Liver (tissue), 3 donors: ENCODE measurements at regions not wholly inside any gene's neighbourhood (a gene's known extent, or its start where the extent isn't known, plus 50 kb on each side); places are given as distances from the start of the nearest gene placed in this dataset.

Source experiments
- ATF3 ChIP-seq: IDR thresholded peaks from 2 replicates; pipeline ENCODE4 v1.6.1; 2016; ENCODE audit warnings: antibody characterized with exemption
- CTCF ChIP-seq: fragments of 150-350 bp; IDR thresholded peaks from 2 replicates; pipeline ENCODE4 v1.5.1; 2017; ENCODE audit warnings: improper control_type of control experiment, low read depth, low read length; ENCODE audit not compliant: missing input control
- FOXA1 ChIP-seq: IDR thresholded peaks from 2 replicates; pipeline ENCODE4 v1.6.1; 2016; ENCODE audit warnings: antibody characterized with exemption
- GABPA ChIP-seq, 2 donors: IDR thresholded peaks in 1 of 2; conservative IDR thresholded peaks in 1 of 2; 2 replicates each; pipeline ENCODE4 v1.6.1; 2016; ENCODE audit warnings: antibody characterized with exemption in 2 of 2, mild to moderate bottlenecking in 1 of 2, moderate library complexity in 1 of 2
- HNF4G ChIP-seq: IDR thresholded peaks from 2 replicates; pipeline ENCODE4 v1.6.1; 2016; ENCODE audit warnings: antibody characterized with exemption
- JUND ChIP-seq, 2 donors: IDR thresholded peaks; 2 replicates each; pipeline ENCODE4 v1.6.1; 2016; ENCODE audit warnings: antibody characterized with exemption in 2 of 2
- NR2F2 ChIP-seq: IDR thresholded peaks from 2 replicates; pipeline ENCODE4 v1.6.1; 2016; ENCODE audit warnings: antibody characterized with exemption
- RAD21 ChIP-seq, 2 donors: IDR thresholded peaks; 2 replicates each; pipeline ENCODE4 v1.6.1; 2016; ENCODE audit warnings: antibody characterized with exemption in 2 of 2, mild to moderate bottlenecking in 2 of 2
- REST ChIP-seq: IDR thresholded peaks from 2 replicates; pipeline ENCODE4 v1.6.1; 2016; ENCODE audit warnings: antibody characterized with exemption, mild to moderate bottlenecking
- TAF1 ChIP-seq: conservative IDR thresholded peaks from 2 replicates; pipeline ENCODE4 v1.6.1; 2016; ENCODE audit warnings: antibody characterized with exemption, mild to moderate bottlenecking
- YY1 ChIP-seq: IDR thresholded peaks from 2 replicates; pipeline ENCODE4 v1.6.1; 2016; ENCODE audit warnings: antibody characterized with exemption, mild to moderate bottlenecking
- TF ChIP-seq, protein P1 (sequence below): IDR thresholded peaks from 2 replicates; pipeline ENCODE4 v1.6.1; 2016; ENCODE audit warnings: antibody characterized with exemption
- TF ChIP-seq, protein P2 (sequence below): IDR thresholded peaks from 2 replicates; pipeline ENCODE4 v1.6.1; 2016; ENCODE audit warnings: antibody characterized with exemption
- donor health status: healthy.
- donor health status: healthy.

- TF ChIP-seq CTCF: no peak
- no peak for TF ChIP-seq ATF3
- TF ChIP-seq, protein P1, sequence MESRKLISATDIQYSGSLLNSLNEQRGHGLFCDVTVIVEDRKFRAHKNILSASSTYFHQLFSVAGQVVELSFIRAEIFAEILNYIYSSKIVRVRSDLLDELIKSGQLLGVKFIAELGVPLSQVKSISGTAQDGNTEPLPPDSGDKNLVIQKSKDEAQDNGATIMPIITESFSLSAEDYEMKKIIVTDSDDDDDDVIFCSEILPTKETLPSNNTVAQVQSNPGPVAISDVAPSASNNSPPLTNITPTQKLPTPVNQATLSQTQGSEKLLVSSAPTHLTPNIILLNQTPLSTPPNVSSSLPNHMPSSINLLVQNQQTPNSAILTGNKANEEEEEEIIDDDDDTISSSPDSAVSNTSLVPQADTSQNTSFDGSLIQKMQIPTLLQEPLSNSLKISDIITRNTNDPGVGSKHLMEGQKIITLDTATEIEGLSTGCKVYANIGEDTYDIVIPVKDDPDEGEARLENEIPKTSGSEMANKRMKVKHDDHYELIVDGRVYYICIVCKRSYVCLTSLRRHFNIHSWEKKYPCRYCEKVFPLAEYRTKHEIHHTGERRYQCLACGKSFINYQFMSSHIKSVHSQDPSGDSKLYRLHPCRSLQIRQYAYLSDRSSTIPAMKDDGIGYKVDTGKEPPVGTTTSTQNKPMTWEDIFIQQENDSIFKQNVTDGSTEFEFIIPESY: no peak
- no peak for TF ChIP-seq TAF1
- no peak for TF ChIP-seq FOXA1
- TF ChIP-seq HNF4G: no peak
- TF ChIP-seq REST: no peak
- TF ChIP-seq NR2F2: no peak
- TF ChIP-seq, protein P2, sequence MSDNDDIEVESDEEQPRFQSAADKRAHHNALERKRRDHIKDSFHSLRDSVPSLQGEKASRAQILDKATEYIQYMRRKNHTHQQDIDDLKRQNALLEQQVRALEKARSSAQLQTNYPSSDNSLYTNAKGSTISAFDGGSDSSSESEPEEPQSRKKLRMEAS: no peak
- no peak for TF ChIP-seq RAD21 (IDR thresholded peaks at IDR 0.05)
- no peak for TF ChIP-seq GABPA (IDR thresholded peaks at IDR 0.05 in 1 of 2, conservative IDR thresholded peaks at IDR 0.05 in 1 of 2)
- no peak for TF ChIP-seq JUND (IDR thresholded peaks at IDR 0.05)
- TF ChIP-seq YY1: no peak
These were observed 231.2 kb upstream of the LRTM1 start for GRCh38 chr3:55159016-55159415.
